Stimulated activated CD4-positive, alpha-beta T cell treated with anti-CD3 and anti-CD28 coated beads, Interleukin-1b, Interleukin-23, amount 100 ng/mL, for 48 hours (primary cell): ENCODE measurements at regions not wholly inside any gene's neighbourhood (a gene's known extent, or its start where the extent isn't known, plus 50 kb on each side); places are given as distances from the start of the nearest gene placed in this dataset.
"Not testable (repeated sequence)": the region's sequence is repeated elsewhere in the genome, so short reads cannot be mapped to it uniquely, and the experiment has no call there.

ENCODE experiments used
- DNase-seq: peaks from one replicate; pipeline ENCODE4 v3.0.0-alpha.2; 2020

DNA sequence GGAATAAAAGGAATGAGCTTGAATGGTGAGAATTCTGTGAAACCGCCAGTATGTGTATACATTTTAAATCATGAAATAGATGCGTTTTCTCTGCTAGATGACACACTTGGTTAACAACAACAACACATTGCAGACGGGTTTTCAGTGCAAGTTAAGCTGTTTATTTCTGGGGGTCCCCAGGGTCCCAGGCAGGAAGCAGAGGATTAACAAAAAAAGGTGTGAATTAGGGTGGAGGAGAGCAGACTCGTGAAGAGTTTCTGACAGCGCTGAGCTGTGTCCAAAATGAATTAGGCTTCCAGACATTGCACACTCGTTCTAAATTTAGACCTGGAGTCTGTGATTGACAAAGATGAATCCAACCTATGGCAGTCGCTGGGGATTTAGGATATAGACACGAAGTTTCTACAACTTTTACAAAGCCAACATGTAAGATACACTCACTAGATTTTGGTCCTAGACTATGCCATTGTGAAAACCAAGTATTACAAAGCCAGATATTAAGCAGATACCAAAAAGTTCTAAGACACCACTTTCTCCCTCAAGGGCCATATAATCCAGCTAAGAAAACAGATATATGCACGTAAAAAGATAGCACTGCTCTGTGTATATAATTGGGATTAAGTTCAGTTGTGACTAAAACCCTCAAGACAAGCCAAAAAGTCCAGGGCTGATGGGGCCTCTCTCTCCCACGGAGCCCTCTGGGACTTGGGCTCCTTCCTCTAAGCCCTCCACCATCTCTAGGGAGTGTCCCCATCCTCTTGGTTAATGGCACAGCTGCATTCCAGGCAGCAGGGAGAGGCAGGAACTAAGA, 120.2 kb downstream of the ACAA2 start:
- no peak for DNase-seq

DNA sequence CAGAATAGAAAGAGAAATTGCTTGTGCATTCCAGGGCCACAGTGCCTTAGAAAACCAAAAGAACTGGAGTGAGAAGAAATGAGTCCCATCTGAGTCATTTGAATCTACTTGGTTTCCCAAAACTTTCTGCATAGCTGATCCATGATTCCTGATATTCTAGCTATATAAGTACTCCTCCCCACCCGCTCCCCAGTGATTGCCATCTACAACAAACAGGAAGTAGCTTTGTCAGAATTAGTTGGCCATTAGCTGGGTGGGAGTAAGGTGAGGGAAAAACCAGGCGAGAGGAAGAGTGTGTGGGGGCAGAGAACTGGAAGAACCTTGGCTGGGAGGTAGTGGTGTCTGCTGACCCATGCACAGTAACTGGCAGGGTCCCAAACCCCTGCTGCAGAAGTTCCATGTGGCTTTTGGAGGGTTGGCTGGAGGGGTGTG, 122.1 kb downstream of the ACAA2 start:
- DNase-seq: no peak

DNA sequence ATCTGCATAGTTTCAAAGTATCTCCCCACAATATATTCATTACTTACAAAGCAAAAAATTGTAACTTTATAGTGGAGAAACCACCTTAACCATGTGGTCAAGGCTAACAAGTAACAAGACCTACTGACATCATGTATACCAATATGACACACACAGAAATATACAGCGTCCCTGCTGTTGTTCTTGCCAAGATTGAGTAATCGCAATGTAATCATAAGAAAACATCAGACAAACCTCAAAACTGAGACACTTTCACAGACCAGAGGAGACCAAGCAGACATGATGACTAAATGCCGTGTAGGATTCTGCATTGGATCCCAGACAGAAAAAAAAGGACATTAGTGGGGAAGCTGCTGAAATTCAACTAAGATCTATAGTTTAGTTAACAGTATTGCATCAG, 123.0 kb downstream of the ACAA2 start:
- DNase-seq: no peak

DNA sequence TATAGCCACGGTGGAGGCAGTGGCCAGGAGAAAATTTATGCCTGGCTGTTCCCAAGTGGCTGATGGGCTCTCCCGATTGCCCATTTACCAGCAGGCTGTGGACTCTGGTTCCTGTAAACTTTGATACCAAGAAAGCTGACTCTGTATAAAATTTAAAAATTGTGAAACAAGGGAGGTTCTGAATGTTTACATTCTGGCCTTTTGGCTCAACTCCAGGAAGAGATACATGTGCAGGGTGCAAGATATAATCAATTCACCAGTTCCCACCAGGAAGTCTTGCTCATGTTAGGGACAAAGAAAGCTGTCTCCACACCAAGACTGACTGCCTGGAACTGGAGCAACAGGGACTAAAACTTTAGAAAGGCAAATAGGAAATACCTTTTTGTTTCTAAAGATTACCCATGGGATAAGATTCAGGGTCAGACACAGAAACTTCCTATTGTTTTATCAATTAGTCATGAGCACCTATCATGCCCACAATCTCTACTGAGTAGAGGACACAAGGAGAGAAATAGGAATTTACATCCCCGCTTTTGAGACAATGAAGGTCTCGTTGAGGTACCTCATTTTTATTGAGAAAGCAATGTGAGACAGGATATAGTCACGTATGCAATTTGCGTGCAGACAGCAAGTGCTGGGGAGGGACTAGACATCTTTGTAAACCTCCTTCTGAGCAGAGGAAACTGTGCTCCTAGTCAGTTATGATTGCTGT, 123.5 kb downstream of the LIPG start:
- no peak for DNase-seq

DNA sequence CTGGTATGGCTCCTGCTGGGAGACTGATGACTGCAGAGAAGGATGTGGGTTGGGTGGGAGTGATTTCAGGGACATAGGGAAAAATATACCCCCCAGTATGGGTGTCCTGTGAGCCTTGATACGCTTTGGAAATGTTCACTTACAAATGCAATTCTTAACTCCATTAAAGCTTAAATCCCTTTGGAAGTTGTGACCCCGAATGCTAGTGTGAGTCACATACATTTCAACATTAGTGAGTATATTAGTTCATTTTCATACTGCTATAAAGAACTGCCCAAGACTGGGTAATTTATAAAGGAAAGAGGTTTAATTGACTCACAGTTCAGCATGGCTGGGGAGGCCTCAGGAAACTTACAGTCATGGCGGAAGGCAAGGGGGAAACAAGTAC, 120.9 kb downstream of the LIPG start:
- not testable (repeated sequence) for DNase-seq

DNA sequence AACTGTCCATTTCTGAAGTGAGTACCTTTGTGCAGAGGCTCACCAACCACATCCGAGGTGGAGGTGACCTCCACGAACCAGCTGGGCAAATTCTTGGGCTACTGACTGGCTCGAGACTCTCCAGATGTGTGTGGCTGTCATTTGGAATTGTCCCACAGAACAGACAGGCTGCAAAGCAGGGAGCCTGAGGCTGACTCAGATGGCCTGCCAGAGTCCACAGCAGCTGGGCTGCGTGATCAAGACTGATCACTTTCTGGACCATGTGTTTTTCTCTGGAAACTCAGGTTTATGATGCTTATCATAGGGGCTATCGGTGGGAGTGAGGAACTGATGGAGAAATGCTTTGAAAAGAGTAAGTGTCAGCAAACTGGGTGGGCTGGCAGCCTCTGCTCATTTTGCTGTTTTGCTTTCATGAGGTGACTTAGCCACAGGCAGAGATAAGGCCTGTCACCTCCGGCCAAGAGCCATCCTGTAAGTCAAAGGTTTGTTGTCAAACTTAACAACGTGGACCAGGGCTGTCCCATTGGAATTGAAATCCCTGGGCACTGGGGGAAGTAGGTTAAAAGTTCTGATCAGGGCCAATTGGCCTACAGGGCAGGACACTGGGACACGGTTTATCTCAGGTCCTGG, 120.4 kb downstream of the LIPG start:
- no peak for DNase-seq

DNA sequence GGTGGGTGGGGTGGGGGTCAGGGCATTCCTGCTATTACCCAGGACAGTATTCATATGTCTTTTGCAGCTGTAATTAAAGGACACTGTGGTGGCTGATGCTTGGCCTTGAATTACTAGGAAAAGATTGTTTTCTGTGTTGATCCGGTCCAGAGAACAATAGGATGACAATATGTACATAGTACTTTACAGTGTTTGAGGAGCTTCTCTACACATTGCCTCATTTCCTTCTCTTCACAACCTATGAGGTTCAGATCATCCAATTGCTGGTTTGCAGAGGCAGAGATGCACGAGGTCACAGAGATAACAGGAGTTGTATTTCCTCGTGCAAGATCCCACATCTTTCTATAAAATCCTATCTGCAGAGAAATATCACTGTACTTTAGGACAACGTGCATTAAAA, 119.5 kb downstream of the LIPG start:
- DNase-seq: no peak

DNA sequence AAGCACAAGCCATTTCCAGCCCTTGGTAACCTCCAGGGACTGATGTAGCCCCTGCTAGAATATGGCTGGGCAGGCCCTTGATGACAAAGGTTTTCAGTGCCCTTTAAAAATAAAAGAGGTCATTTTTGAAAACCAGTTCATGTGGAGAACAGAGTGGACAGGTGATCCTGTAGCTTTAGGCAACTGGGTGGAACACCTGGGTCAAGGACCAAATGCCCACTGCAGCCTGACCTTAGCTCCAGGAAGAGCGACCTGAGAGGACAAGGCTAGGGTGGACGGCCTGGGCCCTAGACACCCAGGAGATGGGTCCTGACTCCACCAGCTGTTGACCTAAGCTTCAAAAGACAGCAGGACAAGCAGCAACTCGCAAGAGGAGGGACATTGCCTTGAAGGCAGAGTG, 116.6 kb downstream of the LIPG start:
- no peak for DNase-seq

DNA sequence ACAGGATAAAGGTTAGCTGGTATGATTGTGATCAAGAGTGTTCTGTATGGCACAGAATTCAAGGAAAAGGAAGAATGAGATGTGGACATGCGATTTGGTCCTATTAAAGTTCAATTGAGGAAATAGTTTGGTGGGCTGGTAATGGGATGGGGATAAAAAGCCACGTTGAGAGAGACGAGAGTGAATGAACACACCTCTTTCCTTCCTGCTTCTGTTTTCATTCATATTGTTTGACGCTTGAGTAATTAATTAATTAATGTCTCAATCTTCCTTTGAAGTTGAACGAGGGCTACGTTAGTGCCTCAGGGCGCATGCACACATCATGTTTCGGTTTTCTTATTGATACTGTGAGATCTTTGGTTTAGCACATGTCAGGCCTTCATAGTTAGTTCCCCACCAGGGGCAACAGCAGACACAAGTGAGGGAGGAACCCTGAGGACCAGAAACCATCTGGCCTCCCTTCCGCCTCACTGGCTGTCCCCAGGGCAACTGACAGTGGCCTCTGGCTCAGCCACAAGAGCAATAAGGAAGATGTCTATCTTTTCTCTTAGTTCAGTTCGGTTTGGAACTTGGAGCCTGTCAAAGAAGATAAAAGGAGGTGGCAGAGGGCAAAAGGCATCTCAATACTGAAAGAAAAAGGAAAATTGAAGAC, 116.0 kb downstream of the LIPG start:
- DNase-seq: no peak

DNA sequence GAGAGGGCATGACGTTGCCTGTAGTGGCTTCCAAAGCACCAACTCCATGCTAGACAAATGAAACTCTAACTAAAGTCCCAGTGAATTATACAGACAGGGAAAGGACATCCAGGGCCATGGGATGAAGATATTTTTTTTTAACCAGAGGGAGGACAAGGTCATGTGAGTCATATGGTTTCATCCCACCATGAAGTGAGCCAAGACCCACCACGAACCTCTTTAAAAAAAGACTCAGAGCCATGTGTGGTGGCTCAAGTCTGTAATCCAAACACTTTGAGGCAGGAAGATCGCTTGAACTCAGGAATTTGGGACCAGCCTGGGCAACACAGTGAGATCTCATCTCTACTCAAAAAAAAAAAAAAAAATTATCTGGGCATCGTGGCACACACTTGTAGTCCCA, 115.2 kb downstream of the LIPG start:
- DNase-seq: no peak

DNA sequence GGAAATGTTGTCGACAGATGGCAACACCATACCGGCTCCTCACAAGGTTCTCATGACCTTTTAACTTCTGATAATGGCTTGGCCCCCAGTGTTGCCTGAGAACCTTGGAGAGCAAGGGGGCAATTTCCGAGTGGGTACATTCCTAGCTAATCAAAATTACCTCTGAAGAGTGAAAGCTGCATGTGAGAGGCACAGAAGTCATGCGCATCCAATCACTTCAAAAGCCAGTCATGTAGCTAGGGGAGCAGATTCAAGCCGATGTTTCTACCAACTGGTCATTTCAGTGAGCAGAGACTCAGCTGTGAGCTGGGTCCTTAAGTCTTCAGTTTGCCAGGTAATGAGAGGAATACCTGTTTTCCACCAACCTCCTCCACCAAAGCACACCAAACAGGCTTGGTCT, 111.4 kb downstream of the LIPG start:
- no peak for DNase-seq

DNA sequence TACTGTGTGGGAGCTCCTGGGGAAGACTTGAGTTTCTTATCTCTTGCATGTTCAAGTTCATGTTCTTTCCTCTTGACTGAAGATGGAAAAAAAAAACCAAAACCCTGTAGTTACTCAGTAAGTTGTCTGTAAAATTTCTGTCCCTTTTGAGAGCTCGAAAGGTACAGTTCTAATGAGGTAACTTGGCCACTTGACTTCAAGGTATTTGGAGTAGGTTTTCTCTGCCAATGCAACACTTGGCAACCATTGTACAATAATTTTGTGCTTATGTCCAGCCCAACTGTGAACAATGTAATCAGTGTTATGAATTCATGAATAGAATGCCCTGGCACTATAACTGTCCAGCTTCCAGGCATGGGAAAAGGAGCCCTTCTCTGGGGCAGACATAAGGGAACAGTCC, 111.0 kb downstream of the LIPG start:
- no peak for DNase-seq

DNA sequence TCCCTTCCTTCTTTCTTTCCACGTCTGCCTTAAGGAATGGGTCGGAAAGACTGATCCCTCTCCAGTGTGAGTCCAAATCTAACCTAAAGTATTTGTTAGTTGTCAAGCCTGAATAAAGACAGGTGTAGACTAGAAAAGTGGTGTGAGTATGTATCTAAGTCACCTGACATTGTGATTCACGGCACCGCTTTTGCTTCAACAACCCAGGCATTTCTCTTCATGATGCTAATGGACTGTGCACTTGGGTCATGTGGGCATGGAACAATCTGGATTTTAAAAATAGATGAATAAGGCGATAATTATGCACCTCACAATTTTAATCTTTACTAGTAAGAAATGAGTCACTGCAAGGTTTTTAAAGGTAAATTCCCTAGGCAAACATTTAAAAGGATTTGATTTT, 107.5 kb downstream of the LIPG start:
- DNase-seq: no peak

DNA sequence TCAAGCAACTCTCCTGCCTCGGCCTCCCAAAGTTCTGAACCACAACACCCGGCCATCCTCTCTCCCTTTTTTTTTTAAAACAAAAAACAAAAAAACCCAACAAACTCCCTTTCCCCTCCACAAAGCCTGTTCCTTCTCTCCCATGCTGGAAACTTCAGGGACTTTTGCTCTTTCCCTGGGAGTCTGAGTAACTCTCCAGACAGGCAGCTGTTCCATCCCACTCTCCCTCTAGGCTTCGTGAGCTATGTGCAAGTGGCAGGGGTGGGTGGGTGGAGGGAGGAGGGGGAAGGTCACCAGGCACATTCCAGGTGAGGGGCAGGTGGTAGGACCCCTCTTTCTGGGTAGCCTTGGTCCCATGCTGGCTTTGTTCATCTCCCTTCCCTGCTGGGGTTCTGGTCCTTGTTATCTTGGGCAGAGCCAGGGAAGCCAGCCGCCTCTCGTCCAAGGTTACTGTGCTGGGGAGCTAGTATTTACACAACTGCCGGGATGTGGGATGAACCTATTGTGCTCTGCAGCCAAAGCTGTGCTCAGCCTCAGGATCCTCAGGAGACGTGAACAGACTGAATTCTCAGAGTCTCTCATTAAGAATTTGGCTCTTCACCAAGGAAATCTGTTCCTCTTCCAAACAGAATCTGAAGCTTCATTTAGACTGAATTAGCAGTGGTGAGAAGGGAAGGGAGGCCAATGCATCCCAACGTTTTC, 106.9 kb downstream of the LIPG start:
- DNase-seq: no peak

DNA sequence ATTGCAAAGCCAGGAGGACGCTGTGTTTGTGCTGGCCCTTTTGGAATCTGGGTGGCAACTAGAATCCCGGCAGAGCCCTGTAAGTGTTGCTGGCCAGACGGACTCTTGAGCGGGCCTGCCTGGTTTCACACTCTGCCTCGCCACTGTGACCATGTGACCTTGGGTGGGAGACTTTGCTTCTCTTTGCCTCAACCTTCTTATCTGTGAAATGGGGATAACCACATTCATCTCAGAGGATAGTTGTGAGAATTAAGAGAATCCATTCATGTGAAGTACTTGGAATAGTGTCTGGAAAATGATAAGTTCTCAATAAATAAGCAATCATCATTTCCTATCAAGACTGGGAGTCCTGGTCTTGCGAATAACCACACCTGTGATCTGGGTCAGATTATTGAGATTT, 105.6 kb downstream of the LIPG start:
- no peak for DNase-seq

DNA sequence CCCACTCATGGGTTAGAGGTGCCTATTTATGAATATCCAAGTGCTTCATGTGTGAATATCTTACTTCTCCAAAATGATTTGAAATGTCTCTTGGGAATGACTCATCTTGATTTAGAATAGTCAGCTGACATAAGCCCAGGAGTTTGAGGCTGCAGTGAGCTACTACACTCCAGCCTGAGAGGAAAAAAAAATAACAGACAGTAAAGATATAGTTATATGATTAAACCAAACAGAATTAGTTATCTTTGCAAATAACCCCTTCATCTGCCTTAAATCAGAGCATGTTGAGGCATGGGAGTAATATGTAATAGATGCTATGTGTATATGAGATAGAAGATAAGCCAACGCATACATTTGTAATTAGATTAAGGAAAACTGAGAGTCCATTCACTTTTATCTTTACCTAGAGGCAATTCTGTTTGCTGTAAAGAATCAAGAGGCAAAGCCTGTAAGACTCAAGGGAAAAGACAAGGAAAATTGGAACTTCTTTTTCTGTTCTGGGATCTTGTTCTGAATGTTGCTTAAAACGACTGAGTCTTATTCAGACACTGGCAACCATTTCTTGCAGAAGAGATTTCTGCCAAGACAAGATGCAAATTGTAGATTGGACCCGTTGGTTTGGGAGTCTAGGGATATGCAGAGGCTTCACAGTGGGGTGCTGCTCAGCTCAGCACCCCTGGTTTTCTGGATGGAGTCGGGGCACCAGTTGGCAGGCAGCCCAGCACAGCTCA, 104.4 kb downstream of the LIPG start:
- DNase-seq: no peak

DNA sequence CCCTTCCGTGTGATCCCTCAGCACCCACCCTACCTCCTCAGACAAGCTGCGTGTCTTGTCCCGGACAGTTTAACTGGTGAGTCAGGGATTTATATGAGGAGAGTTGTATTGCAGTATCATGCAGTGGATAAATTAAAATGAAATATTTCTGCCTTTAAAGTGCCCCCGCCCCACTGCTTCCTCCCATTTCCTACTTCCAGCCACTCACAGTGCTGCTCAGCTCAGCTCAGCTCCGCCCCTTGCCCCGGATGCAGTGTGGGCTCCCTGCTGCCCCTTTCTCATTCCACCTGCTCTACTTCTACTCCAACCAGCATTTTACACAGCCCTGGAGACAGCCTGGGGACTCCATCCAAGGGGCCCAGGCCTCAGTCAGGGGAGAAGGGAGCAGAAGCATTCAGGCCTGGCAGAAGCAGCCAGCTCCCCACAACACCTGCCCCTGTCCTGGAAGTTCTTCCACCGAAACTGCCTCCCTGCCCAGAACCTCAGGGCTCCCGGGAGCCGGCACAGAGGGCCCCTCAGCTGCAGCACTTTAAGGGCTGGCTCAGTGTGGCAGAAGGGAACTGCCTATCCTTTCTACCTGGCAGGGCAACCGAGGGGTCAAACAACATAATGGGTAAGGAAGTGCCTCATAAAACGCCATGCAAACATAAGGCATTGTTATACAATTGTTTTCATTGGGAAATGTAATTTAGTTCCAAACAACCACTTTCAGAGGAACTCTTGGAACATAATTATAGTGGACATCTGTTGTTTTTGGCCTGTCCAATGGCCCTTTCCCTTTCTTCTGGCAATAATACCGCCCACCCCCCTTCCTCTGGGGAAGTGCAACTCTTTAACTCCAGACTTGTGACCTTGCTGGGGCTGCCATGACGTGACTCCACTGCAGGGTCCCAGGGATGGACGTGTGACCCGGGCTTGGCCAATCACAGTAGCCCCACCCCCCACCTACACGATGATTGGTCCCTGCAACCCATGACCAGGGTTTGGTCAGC, 102.3 kb downstream of the LIPG start:
- no peak for DNase-seq

DNA sequence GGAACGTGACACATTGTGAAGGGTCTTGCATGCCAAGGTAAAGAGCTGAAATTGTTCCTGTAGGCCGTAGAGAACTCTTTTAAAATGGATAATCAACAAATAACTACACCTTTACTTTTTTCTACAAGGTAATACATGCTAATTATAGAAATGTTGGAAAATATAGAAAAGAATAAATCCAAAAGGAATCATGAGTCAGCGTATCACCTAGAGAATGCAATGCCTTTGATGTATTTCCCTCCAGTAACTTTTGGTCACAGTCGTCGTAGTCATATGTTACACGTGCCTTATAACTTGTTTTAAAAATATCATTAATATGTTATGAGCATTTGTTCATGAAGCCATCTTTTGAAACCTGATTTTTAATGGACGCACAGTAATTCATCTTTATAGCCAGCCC, 100.6 kb downstream of the LIPG start:
- DNase-seq: no peak

DNA sequence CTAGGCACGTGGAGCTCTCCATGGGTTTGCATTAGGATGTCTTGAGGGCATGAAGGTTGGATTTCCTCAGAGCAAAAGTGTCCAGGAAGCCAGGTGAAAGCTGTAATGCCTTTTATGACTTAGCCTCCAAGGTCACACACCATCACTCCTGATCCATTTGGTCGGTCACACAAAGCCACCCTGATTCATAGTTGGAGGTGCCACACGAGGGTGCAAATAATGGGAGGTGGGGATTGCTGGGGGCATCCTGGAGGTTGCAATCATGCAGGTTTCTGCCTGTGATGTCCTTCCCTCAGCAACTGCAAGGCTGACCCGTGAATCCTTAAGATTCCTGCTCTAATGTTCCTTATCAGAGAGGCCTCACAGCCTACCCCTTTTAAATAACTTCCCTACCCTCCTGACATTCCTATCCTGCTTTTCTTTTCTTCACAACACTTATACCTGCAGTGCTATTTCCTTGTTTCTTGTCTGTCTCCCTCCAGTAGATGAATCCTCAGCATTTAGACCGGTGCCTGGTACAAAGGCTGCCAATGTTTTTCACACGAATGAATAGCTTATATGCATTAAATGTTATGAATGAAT, 97.1 kb downstream of the LIPG start:
- no peak for DNase-seq

DNA sequence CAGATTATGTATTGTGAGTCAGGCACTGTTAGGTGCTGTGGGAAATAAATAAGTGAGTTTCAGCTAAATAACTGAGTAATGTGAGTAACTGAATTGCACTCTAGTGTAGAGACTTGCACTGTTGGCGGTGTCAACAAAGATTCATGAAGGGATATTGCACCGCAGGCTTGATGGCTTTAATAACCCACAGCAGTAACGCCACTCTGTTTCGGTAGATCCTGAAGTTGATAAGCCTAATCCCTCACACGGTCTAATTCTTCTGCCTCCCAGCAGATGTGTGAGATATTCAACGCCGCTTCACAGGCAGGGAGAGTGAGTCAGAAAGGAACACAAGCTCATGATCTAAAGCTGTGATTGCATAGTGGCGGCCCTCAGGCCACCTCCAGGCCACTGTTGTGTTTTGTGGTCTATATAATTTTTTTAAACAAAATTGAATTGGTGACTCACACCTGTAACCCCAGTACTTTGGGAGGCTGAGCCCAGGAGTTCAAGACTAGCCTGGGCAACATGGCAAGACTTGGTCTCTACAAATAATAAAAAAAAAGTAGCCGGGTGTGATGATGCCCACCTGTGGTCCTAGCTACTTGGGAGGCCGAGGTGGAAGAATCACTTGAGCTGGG, 94.3 kb downstream of the LIPG start:
- DNase-seq: no peak
